ENCODE measurements at regions not wholly inside any gene's neighbourhood (a gene's known extent, or its start where the extent isn't known, plus 50 kb on each side); places are given as distances from the start of the nearest gene placed in this dataset.

GRCh38 chr15:39365873-39366272 is 215.0 kb upstream of the THBS1 start:
- H3K4me1 ChIP-seq (ENCODE audit: control insufficient read depth, insufficient read depth, low read length, poor library complexity, severe bottlenecking): no peaks in the 10 kb centered on the region
- H3K36me3 ChIP-seq (ENCODE audit: control insufficient read depth, insufficient read depth, low read length): no peaks in the 10 kb centered on the region
- H3K4me3 ChIP-seq (ENCODE audit: insufficient read depth, low read depth, low read length, poor library complexity, severe bottlenecking): no peak overlapping the region
- DNase-seq: no peak
- H3K9me3 ChIP-seq (ENCODE audit: control insufficient read depth, low read length): no peaks in the 10 kb centered on the region
- H3K27me3 ChIP-seq (replicated peaks; ENCODE audit: control insufficient read depth, insufficient read depth, low read length, poor library complexity, severe bottlenecking): no peaks in the 10 kb centered on the region
- H3K27ac ChIP-seq (ENCODE audit: insufficient read depth, low read length, poor library complexity, severe bottlenecking): no peak overlapping the region

- Histone ChIP-seq H3K9me3 (ENCODE audit: control insufficient read depth, low read length) (peaks cover 4% of the 10 kb centered on the region), H3K4me3 (ENCODE audit: insufficient read depth, low read depth, low read length, poor library complexity, severe bottlenecking) (no peak overlapping the region), H3K36me3 (ENCODE audit: control insufficient read depth, insufficient read depth, low read length) (no peaks in the 10 kb centered on the region), H3K4me1 (ENCODE audit: control insufficient read depth, insufficient read depth, low read length, poor library complexity, severe bottlenecking) (no peaks in the 10 kb centered on the region), H3K27me3 (replicated peaks; ENCODE audit: control insufficient read depth, insufficient read depth, low read length, poor library complexity, severe bottlenecking) (no peaks in the 10 kb centered on the region), H3K27ac (ENCODE audit: insufficient read depth, low read length, poor library complexity, severe bottlenecking) (no peak overlapping the region)
- no peak for DNase-seq
Measured at GRCh38 chr15:39367596-39367995, 213.3 kb upstream of the THBS1 start.

GRCh38 chr15:39369768-39370167 is 211.1 kb upstream of the THBS1 start:
- Histone ChIP-seq H3K4me3 (ENCODE audit: insufficient read depth, low read depth, low read length, poor library complexity, severe bottlenecking) (no peak overlapping the region), H3K27me3 (replicated peaks; ENCODE audit: control insufficient read depth, insufficient read depth, low read length, poor library complexity, severe bottlenecking) (no peaks in the 10 kb centered on the region), H3K27ac (ENCODE audit: insufficient read depth, low read length, poor library complexity, severe bottlenecking) (no peak overlapping the region), H3K36me3 (ENCODE audit: control insufficient read depth, insufficient read depth, low read length) (no peaks in the 10 kb centered on the region), H3K4me1 (ENCODE audit: control insufficient read depth, insufficient read depth, low read length, poor library complexity, severe bottlenecking) (no peaks in the 10 kb centered on the region), H3K9me3 (ENCODE audit: control insufficient read depth, low read length) (peaks cover 4% of the 10 kb centered on the region)
- DNase-seq: no peak

- peaks cover 2% of the 10 kb centered on the region for H3K9me3 ChIP-seq (ENCODE audit: control insufficient read depth, low read length)
- no peaks in the 10 kb centered on the region for H3K36me3 ChIP-seq (ENCODE audit: control insufficient read depth, insufficient read depth, low read length)
- H3K27ac ChIP-seq (ENCODE audit: insufficient read depth, low read length, poor library complexity, severe bottlenecking): no peak overlapping the region
- H3K27me3 ChIP-seq (replicated peaks; ENCODE audit: control insufficient read depth, insufficient read depth, low read length, poor library complexity, severe bottlenecking): no peaks in the 10 kb centered on the region
- DNase-seq: no peak
- H3K4me1 ChIP-seq (ENCODE audit: control insufficient read depth, insufficient read depth, low read length, poor library complexity, severe bottlenecking): no peaks in the 10 kb centered on the region
- no peak overlapping the region for H3K4me3 ChIP-seq (ENCODE audit: insufficient read depth, low read depth, low read length, poor library complexity, severe bottlenecking)
Measured at GRCh38 chr15:39376371-39376909, 204.4 kb upstream of the THBS1 start.

- Histone ChIP-seq H3K36me3 (ENCODE audit: control insufficient read depth, insufficient read depth, low read length) (no peaks in the 10 kb centered on the region), H3K27ac (ENCODE audit: insufficient read depth, low read length, poor library complexity, severe bottlenecking) (no peak overlapping the region), H3K4me1 (ENCODE audit: control insufficient read depth, insufficient read depth, low read length, poor library complexity, severe bottlenecking) (no peaks in the 10 kb centered on the region), H3K4me3 (ENCODE audit: insufficient read depth, low read depth, low read length, poor library complexity, severe bottlenecking) (no peak overlapping the region), H3K27me3 (replicated peaks; ENCODE audit: control insufficient read depth, insufficient read depth, low read length, poor library complexity, severe bottlenecking) (no peaks in the 10 kb centered on the region), H3K9me3 (ENCODE audit: control insufficient read depth, low read length) (no peaks in the 10 kb centered on the region)
- DNase-seq: no peak
Measured at GRCh38 chr15:39381517-39381916, 199.4 kb upstream of the THBS1 start.

GRCh38 chr15:39388118-39388517 is 192.8 kb upstream of the THBS1 start:
- Histone ChIP-seq H3K27me3 (replicated peaks; ENCODE audit: control insufficient read depth, insufficient read depth, low read length, poor library complexity, severe bottlenecking) (no peaks in the 10 kb centered on the region), H3K36me3 (ENCODE audit: control insufficient read depth, insufficient read depth, low read length) (no peaks in the 10 kb centered on the region), H3K27ac (ENCODE audit: insufficient read depth, low read length, poor library complexity, severe bottlenecking) (no peak overlapping the region), H3K4me1 (ENCODE audit: control insufficient read depth, insufficient read depth, low read length, poor library complexity, severe bottlenecking) (no peaks in the 10 kb centered on the region), H3K4me3 (ENCODE audit: insufficient read depth, low read depth, low read length, poor library complexity, severe bottlenecking) (no peak overlapping the region), H3K9me3 (ENCODE audit: control insufficient read depth, low read length) (no peaks in the 10 kb centered on the region)
- no peak for DNase-seq

- no peaks in the 10 kb centered on the region for H3K4me1 ChIP-seq (ENCODE audit: control insufficient read depth, insufficient read depth, low read length, poor library complexity, severe bottlenecking)
- no peaks in the 10 kb centered on the region for H3K36me3 ChIP-seq (ENCODE audit: control insufficient read depth, insufficient read depth, low read length)
- no peaks in the 10 kb centered on the region for H3K9me3 ChIP-seq (ENCODE audit: control insufficient read depth, low read length)
- H3K4me3 ChIP-seq (ENCODE audit: insufficient read depth, low read depth, low read length, poor library complexity, severe bottlenecking): no peak overlapping the region
- no peak overlapping the region for H3K27ac ChIP-seq (ENCODE audit: insufficient read depth, low read length, poor library complexity, severe bottlenecking)
- no peak for DNase-seq
- H3K27me3 ChIP-seq (replicated peaks; ENCODE audit: control insufficient read depth, insufficient read depth, low read length, poor library complexity, severe bottlenecking): peaks cover 6% of the 10 kb centered on the region
Measured at GRCh38 chr15:39391230-39391629, 189.6 kb upstream of the THBS1 start.

- Histone ChIP-seq H3K27me3 (replicated peaks; ENCODE audit: control insufficient read depth, insufficient read depth, low read length, poor library complexity, severe bottlenecking) (peaks cover 6% of the 10 kb centered on the region), H3K4me1 (ENCODE audit: control insufficient read depth, insufficient read depth, low read length, poor library complexity, severe bottlenecking) (no peaks in the 10 kb centered on the region), H3K27ac (ENCODE audit: insufficient read depth, low read length, poor library complexity, severe bottlenecking) (no peak overlapping the region), H3K36me3 (ENCODE audit: control insufficient read depth, insufficient read depth, low read length) (no peaks in the 10 kb centered on the region), H3K4me3 (ENCODE audit: insufficient read depth, low read depth, low read length, poor library complexity, severe bottlenecking) (no peak overlapping the region), H3K9me3 (ENCODE audit: control insufficient read depth, low read length) (no peaks in the 10 kb centered on the region)
- DNase-seq: no peak
Measured at GRCh38 chr15:39392469-39393047, 188.3 kb upstream of the THBS1 start.

- no peak for DNase-seq
- Histone ChIP-seq H3K27me3 (replicated peaks; ENCODE audit: control insufficient read depth, insufficient read depth, low read length, poor library complexity, severe bottlenecking) (peaks cover 6% of the 10 kb centered on the region), H3K36me3 (ENCODE audit: control insufficient read depth, insufficient read depth, low read length) (no peaks in the 10 kb centered on the region), H3K27ac (ENCODE audit: insufficient read depth, low read length, poor library complexity, severe bottlenecking) (no peak overlapping the region), H3K4me3 (ENCODE audit: insufficient read depth, low read depth, low read length, poor library complexity, severe bottlenecking) (no peak overlapping the region), H3K9me3 (ENCODE audit: control insufficient read depth, low read length) (no peaks in the 10 kb centered on the region), H3K4me1 (ENCODE audit: control insufficient read depth, insufficient read depth, low read length, poor library complexity, severe bottlenecking) (no peaks in the 10 kb centered on the region)
Measured at GRCh38 chr15:39393575-39394335, 187.1 kb upstream of the THBS1 start.

GRCh38 chr15:39394496-39394895 is 186.4 kb upstream of the THBS1 start:
- Histone ChIP-seq H3K36me3 (ENCODE audit: control insufficient read depth, insufficient read depth, low read length) (no peaks in the 10 kb centered on the region), H3K4me1 (ENCODE audit: control insufficient read depth, insufficient read depth, low read length, poor library complexity, severe bottlenecking) (no peaks in the 10 kb centered on the region), H3K4me3 (ENCODE audit: insufficient read depth, low read depth, low read length, poor library complexity, severe bottlenecking) (no peak overlapping the region), H3K27ac (ENCODE audit: insufficient read depth, low read length, poor library complexity, severe bottlenecking) (no peak overlapping the region), H3K27me3 (replicated peaks; ENCODE audit: control insufficient read depth, insufficient read depth, low read length, poor library complexity, severe bottlenecking) (peaks cover 6% of the 10 kb centered on the region), H3K9me3 (ENCODE audit: control insufficient read depth, low read length) (no peaks in the 10 kb centered on the region)
- no peak for DNase-seq
